GDM1 (cell line): ENCODE measurements at regions not wholly inside any gene's neighbourhood (a gene's known extent, or its start where the extent isn't known, plus 50 kb on each side); places are given as distances from the start of the nearest gene placed in this dataset.
"Not testable (repeated sequence)": the region's sequence is repeated elsewhere in the genome, so short reads cannot be mapped to it uniquely, and the experiment has no call there.

Experiments used
- DNase-seq: peaks from one replicate; lab custom pipeline; 2025; lab: John Stamatoyannopoulos, UW

DNA sequence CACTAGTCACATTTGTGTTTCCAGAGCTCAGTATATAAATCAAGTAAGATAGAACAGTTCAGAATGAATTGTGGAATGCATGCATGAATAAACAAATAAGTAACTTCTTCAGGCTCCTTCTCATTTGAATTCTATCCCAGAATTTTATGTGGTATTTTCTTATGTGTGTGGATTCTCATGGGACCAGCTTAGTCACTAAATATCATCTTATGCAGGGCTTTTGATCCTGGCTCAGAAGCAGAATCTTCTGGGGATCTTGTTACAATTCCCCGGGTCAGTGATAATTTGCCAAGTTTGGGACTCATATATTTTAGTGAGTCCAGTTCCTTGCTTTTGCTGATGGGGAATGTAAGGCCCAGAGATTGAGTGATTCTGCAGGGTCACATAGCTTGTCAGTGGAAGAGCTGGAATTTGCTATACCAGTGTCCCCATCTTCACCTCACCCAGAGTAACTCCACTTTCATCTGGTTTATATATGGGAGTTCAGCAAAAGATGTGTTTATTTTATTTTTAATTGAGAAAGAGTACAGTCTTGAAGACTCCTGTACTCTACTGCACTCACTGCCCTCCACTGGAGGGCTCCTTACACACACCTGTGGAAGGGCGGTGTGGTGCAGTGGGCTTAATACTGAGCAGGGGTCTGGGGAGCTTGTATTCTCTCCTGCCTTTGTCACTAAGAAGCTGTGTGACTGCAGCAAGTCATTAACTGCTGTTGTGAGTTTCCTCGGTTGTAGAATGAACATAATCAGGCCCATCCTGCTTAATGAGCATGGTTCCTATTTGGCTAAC is 198.2 kb upstream of the CXorf66 start:
- DNase-seq = no peak

DNA sequence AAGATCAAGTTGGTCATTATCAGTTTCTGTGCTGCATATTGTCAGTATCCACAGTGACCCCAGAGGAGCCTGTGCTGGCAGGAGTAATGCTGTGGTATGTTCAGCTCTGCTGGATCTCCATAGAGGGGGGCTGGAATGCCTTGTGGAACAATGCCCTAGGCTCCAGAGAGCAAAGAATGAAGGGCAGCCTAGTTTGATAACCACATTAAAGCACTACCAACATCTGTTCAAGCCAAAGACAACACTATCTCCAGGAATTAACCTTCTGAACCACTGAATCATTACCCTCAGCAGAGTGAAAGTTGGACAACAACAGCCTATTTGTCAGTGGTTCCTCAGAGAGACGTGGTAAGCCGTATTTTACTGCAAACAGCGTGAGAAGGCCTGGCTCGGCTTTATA is 192.3 kb upstream of the CXorf66 start:
- DNase-seq = no peak

DNA sequence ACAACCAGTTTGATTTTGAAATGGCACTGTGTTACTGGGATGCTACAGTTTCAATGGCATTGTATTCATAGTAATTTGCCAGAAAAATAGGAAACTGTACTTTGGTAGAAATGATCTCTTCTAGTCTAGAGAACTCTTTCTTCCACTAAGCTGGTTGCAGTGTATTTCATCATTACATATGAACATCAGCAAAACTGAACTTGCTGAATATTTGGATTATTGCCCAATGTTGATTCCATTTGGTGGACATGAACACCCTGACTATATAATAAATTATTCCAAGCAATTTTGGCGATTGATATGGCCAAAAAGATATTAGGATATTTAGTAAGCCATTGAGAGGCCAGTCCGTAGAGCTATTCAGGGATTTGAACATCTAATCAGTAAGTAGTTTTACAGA is 191.8 kb upstream of the CXorf66 start:
- no peak for DNase-seq

DNA sequence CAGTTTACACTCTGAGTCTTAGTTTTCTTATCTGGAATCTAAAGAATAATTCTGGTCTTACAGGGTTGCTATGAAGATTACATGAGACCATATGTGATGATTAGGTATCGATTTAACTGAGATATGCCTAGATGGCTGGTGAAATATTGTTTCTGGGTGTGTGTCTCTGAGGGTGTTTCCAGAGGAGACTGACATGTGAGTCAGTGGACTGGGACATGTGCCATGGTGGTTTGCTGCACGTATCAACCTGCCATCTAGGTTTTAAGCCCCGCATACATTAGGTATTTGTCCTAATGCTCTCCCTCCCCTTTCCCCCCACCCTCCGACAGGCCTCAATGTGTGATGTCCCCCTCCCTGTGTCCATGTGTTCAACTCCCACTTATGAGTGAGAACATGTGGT is 186.0 kb upstream of the CXorf66 start:
- no peak for DNase-seq

DNA sequence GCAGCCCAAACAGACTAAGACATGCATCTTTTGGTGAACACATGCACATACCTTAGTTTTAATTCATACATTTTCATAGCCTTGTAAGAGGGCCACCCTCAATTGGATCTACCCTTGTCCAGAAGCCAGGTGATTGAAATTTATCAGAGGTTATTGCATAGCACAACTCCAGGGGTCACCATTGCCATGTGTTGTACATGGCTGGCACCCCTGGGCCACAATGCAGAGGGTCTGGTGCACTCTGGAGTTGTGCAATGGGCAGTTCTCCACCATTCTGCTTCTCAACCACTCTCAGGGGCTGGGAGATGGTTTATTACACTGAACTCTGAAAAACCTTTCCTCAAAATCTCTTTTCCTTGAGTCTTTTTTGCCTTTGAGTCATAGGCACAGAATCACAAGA is 184.4 kb upstream of the CXorf66 start:
- DNase-seq = no peak

DNA sequence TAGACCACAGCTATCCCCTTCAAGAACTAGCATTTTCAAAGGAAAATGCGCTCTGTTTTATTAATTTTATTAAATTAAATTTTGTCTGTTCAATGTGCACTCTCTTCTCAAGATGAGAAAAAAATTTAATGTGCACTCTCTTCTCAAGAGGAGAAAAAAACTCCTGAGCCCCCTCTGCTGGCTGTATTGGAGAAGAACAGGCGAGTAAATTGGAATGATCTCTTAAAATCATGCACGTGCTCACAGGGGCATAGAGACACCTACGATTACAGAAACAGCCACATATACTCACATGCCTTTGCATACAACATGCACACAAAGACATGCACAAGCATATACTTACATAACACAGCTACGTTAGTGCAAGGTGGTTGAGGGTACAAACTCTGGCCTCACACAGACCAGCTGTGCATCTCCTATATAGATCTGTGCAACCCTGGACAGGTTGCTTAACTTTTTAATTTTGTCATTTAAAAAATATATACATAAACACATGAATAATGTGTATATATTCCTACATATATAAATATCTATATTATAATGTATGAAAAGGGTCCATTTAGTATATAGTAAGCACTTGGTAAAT is 176.2 kb upstream of the CXorf66 start:
- DNase-seq = no peak

DNA sequence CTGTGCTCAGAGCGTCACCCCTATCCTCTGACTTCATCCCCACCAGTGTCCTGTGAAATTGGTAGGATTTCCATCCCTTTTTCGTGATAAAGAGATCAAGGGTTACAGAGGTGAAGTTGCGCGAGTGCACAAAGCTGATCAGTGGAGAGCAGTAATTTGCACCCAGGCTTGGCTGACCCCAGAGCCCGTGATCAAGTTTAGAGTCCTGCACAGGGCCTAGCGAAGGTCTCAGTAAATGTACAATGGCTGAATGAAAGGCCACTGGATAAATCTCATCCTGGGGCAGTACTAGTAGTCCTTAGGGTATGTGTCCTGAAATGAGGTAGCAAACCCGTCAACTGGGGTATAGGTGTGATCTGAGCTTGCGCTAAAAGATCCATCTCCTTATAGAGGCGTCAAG is 173.2 kb upstream of the CXorf66 start:
- DNase-seq = not testable (repeated sequence)

DNA sequence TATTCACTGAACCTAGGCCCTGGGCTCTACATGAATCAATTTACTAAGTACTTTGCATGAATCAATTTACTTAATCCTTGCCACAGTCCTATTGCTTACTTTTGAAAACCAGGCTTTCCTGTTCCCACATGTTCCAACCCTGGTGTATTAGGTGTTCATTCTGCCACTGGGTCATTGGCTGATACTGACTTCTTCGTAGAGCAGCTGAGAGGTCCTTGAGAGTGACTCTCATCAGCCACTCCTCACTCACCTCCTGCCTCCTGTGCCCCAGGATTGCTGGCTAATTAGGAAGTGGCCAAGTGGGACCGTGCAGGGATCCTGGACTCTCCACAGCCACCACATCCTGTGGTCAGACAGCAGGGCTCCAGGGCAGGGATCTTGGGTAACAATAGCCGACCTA is 172.7 kb upstream of the CXorf66 start:
- not testable (repeated sequence) for DNase-seq

DNA sequence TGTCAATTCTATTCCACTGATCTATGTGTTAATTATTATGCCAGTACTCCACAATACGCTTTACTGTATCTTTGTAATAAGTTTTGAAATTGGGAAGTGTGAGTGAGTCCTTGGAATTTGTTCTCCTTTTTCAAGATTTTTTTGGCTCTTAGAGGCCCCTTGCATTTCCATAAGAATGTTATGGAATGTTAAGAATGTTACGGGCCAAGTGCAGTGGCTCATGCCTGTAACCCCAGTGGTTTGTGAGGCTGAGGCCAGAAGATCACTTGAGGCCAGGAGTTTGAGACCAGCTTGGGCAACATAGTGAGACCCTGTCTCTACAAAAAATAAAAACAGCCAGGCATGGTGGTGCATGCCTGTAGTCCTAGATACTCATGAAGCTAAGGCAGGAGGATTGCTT is 167.6 kb upstream of the CXorf66 start:
- no peak for DNase-seq

DNA sequence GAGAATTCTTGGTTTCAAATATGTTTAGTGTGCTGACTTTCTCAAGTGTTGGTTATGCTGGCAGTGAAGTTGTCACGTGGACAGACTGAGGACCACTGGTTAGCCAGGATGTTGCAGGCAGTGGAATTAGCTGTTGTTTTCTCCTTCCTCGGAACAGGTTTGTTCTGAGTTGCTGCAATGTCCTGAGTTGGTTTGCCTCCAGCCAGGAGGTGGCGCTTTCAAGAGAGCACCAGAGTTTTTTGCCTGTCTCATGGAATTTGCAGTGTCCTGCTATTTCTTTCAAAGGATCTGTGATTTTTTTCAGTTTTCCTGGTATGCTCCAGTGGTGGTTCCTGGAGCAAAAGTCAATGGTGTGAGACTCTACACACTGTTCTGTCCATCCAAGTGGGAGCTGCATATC is 158.1 kb upstream of the CXorf66 start:
- no peak for DNase-seq

DNA sequence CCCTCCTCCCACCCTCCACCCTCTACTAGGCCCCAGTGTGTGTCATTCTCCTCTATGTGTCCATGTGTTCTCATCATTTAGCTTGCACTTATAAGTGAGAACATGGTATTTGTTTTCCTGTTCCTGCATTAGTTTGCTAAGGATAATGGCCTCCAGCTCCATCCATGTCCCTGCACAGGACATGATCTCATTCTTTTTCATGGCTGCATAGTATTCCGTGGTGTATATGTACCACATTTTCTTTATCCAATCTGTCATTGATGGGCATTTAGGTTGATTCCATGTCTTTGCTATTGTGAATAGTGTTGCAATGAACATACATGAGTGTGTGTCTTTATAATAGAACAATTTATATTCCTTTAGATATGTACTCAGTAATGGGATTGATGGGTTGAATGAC is 148.7 kb upstream of the CXorf66 start:
- not testable (repeated sequence) for DNase-seq

DNA sequence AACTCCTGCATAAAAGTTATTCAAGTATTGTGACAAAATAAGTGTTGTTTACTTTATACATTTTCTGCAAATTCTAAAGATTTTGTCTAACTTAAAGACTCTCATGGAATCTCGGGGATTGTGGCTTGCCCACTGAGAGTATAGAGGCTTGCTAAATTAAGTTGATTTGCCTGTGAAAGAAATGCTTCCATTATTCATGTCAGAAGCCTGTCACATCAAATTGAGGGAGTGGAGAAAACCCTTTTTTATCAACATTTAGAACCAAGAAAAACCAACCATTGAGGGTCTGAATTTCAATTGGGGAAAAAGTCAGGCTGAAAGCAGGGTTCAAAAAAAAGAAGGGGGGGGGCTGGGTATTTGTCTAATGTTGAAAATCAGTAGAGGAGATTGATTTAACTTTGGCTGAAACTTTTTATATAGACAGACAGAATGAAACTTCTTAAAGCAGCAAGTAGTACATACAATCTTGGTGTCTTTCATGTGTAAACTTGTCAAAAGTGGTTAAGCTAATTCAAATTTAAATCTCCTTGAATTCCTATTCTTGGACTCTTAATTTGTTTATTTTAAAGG is 144.8 kb upstream of the CXorf66 start:
- DNase-seq = no peak

DNA sequence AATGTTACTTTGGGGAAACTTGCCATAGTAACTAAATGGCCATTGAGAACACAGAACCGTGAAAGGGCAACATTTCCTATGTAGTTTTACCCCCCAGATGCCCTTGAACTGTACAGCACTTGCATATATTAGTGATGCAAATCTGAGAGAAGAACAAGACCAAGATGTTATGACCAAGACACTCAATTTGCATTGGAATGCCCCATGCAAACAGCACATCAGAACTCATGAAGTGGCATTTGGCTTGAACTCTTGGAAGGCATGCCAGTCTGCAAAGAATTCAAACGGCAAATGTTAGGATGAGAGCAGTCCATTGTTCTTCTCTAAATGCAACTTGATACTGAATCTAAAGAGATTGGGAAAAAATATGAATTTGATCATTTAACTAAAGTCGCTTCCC is 139.4 kb upstream of the CXorf66 start:
- no peak for DNase-seq

DNA sequence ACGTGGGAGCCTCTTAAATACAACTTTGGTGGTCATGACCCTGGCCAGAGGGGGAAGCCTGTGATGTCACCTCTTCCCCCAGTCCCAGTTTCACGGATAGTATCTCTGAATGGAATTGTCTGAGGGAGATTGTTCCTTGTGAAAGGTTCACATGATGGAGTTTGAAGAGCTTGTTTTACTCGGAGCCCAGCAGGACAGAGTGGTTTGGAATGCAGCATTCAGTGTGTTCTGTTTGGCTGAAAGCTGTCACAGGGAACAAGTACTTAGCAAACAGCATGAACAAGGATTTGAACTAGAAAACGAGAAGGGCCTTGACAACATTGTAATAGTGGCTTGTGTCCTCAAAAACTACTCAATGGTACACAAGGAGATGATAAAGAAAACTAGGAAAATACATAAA is 133.9 kb upstream of the CXorf66 start:
- no peak for DNase-seq

DNA sequence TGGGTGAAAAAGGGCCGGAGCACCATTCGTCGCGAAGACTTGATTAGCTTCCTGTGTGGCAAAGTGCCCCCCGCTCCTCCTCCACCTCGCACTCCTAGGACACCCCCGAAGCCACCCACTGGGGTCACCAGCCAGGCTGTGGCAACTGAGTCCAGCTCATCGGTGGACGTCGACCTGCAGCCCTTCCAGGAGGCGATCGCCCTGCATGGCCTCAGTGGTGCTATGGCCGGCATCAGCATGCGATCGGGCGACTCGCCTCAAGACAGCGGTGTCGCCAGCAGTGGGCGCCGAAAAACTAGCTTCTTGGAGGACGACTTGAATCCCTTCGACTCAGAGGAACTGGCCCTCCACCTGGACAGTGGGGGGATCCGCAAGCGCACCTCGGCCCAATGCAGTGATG is 126.8 kb upstream of the CXorf66 start:
- no peak for DNase-seq

DNA sequence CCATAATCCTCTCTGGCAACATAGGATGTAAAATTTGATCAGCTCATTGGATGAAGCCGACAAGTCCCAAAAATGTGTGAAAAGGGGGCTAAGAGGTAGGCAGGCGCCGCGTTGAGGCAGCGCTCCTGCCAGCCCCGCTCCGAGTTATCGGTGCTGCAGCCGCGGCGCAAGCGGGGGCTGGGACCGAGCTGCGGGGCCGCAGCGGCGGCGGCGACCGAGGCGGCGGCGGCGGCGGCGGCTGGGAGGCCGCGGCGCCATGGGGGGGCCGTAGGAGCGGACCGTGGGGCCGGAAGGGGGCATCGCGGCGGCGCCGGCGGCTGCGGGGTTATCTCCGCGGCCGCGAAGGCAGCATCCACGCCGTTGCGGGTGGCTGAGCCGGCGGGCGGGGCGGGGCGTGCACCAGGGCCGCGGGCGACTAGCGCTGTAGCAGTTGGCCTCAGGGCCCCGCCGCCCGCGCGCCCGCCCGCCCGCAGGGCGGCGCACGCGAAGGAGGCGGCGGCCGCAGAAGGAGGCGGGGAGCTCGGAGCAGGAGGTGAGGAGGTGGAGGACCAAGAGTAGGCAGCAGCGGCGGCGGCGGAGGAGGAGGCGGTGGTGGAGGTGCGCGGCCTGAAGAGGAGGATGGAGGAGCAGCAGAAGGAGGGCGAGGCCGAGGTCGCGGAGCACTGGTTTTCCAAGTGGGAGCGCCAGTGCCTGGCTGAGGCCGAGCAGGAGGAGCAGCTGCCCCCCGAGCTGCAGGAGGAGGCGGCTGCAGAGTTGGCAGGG is 126.0 kb upstream of the CXorf66 start:
- DNase-seq = no peak

DNA sequence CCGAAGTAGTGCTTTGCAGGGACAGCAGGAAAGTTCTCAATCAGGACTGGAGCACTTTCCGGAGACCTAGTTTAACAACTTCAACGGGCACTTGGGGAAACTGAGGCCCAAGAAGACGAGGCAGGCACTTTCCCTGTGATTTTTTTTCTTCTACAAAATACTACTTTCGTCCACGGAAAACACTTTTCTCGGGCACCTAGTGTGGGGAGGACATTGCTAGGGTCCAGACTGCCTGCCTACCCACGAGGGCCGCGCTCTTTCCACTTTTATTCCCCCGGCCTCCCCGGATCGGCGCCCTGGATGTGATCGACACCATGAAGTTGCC is 125.4 kb upstream of the CXorf66 start:
- DNase-seq = no peak

DNA sequence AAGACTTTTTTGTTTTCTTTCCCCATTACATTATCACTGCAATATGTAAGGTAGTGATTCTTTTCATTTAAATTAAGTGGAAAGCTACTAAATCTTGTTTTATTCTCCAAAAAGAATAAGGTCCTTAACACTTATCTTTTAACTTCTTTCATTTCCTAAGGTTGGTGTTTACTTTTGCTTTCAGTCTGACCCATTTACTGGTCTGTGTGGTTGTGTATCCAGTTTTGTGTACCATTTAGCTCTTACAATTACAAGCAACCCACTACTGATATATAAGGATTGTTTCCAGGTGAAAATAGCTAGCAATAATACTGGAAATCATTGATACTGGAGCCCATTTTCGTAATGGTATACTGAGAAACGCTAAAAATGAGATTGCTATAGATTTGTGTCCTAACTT is 123.1 kb upstream of the CXorf66 start:
- no peak for DNase-seq

DNA sequence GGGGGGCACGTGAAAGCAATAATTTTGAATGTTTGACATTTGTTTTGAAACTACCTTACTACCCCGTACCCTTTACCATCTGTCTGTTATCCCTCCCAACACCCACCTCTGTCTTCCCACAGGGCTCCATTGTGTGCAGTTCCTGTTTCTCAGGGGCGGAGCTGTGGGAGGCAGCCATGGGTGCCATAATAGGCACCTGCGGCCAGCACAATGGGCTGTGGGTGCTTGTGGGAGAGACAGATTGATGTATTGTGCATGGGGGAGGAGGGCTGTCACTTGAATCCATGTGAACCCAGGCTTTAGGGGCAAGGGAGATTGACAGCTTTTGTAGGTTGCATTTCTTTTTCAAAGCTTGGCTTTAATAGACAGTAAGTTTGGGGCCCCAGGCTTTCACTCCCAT is 122.6 kb upstream of the CXorf66 start:
- DNase-seq = no peak

DNA sequence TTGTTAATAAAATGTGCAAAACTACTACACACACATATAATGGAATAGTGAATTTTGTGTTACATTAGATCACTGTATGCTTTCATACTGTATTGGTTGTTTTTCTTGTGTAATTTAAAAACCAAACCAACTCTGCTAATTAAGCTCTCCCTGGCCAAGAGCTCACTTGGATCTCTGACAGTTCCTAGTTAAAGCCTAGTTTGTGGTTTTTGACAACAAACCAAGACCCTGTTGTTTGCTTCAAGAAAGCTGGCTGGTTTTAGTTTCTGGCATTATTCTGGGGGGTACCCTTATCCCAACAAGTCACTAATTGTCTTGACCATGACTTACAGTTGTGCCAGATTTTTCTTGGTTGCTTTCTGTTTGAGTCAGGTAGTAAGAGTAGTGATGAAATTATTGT is 121.4 kb upstream of the CXorf66 start:
- DNase-seq = no peak

DNA sequence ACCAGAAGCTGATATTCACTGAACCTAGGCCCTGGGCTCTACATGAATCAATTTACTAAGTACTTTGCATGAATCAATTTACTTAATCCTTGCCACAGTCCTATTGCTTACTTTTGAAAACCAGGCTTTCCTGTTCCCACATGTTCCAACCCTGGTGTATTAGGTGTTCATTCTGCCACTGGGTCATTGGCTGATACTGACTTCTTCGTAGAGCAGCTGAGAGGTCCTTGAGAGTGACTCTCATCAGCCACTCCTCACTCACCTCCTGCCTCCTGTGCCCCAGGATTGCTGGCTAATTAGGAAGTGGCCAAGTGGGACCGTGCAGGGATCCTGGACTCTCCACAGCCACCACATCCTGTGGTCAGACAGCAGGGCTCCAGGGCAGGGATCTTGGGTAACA is 109.5 kb upstream of the CXorf66 start:
- not testable (repeated sequence) for DNase-seq

DNA sequence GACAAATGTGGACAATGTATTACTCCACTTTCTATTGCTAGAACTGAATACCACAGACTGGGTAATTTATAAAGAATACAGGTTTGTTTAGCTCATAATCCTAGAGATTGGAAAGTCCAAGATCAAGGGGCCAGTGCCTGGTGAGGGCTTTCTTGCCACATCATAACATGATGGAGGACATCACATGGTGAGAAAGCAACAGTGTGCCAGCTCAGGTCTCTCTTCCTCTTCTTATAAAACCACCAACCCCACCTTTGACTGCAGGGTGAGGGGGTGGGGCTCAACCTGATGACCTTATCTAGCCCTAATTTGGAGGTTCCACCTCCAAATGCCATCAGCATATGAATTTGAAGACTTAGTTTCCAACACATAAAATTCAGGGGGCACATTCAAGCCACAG is 105.7 kb upstream of the CXorf66 start:
- DNase-seq = no peak
